Right lobe of liver (tissue), 4 donors: ENCODE measurements at regions not wholly inside any gene's neighbourhood (a gene's known extent, or its start where the extent isn't known, plus 50 kb on each side); places are given as distances from the start of the nearest gene placed in this dataset.

Experiments
- CTCF ChIP-seq, 4 donors: fragments of 200-600 bp in 3 of 4; fragments of 450-650 bp in 1 of 4; IDR thresholded peaks; one replicate each; pipeline versions ENCODE4 v1.5.1 to v1.8.0; 2016 to 2022; ENCODE audit warnings: antibody characterized with exemption in 4 of 4, mild to moderate bottlenecking in 2 of 4
- POLR2A ChIP-seq: fragments of 450-650 bp; IDR thresholded peaks from one replicate; pipeline ENCODE4 v1.6.1; 2017; ENCODE audit warnings: antibody characterized with exemption, mild to moderate bottlenecking
- donor health status: DM: no; HTN: no; CAD: no.
- donor health status: DM: no; HTN: no; CAD: no.
- donor health status: DM: no; HTN: yes; CAD: no.

- no peak for TF ChIP-seq CTCF (IDR thresholded peaks at IDR 0.05)
- TF ChIP-seq POLR2A = no peak
Measured at GRCh38 chr11:33959855-33960400, 68.1 kb upstream of the LMO2 start.
